HG03442 (cell line): ENCODE measurements at regions not wholly inside any gene's neighbourhood (a gene's known extent, or its start where the extent isn't known, plus 50 kb on each side); places are given as distances from the start of the nearest gene placed in this dataset.
A peak's percentile ranks its signal among the peaks of the same experiment; 100 is the strongest.
"Not testable (repeated sequence)": the region's sequence is repeated elsewhere in the genome, so short reads cannot be mapped to it uniquely, and the experiment has no call there.

ENCODE experiments used
- ATAC-seq: cut with Tn5 transposase; IDR thresholded peaks from one replicate; pipeline ENCODE4 v1.9.1; 2021; ENCODE audit warnings: mild to moderate bottlenecking, moderate library complexity; ENCODE audit not compliant: unreplicated experiment

DNA sequence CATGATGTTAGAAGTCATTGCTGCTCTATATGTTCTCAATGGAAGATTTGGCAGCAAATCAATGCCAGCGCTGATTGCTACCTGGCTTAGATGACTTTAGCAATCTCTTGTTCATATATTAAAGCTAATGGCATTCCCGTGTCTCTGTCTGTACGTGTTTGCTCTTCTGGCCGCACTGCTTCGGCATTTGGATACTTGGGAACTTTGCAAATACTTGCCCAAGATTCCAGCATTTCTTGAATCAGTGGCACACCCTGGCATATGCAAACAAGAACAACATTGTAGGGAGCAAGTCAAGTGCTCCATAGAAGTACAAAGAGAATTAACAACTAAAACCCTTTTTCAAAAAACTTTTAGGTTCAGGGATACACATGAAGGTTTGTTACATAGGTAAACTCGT, 128.9 kb upstream of the TMEM164 start:
- ATAC-seq, result no peak

DNA sequence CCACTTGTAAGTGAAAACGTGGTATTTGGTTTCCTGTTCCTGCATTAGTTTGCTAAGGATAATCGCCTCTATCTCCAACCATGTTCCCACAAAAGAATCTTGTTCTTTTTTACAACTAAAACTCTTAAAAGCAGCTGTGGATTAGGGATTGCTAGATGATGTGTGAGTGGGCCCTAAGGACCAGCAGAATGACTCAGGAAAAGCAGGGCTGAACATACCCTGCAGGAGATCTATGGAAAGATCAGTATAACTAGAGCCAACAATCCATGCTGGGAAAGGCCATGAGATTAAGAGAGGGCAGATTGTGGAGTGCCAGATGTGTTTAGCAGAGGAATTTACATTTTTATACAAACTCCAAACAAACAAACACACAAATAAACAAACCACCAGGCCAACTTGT, 128.4 kb upstream of the TMEM164 start:
- ATAC-seq, result no peak

DNA sequence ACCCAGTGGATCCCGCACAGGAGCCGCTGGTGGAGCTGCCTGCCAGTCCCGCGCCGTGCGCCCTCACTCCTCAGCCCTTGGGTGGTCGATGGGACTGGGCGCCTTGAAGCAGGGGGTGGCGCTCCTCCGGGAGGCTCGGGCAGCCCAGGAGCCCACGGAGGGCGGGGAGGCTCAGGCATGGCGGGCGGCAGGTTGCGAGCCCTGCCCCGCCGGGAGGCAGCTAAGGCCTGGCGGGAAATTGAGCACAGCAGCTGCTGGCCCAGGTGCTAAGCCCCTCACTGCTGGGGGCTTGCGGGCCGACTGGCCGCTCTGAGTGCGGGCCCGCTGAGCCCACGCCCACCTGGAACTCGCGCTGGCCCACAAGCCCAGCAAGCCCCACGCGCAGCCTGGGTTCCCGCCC, 127.1 kb upstream of the TMEM164 start:
- no peak for ATAC-seq

DNA sequence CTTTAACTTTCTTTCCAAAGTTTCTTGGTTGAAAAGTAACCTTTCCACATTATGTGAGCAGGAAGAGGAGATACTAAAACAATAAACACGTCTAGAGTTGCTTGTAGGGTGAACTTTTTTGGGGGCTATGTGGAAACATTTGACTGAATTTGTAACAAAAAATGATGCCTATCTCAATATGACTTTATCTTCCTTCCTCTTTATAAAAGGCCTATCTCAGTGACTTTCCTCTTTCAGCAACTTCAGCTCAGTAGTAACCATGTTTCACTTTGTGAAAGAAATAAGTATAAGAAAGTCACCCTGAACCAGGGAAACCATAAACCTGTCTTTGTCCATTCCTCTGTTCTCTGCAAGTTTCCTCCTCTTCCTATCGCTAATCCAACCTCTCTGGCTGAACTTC, 124.7 kb upstream of the TMEM164 start:
- ATAC-seq, result no peak

DNA sequence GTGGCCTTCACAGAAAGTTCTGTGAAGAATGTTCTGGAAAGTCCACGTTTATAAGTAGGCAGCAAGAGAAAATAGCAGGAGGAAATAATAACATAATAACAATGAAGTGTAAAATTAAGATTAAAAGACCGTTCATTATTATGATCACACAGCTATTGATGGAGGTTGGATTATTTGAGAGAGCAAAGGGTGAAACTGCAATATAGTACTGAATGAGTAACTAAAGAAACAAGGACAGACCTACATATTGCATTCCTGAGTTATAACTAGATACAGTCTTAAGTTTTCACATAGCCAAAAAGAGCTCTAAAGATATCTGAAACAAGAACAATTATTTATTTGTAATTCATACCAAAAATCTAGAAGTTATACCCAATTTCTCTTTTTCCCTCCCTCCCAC, 122.9 kb upstream of the TMEM164 start:
- no peak for ATAC-seq

DNA sequence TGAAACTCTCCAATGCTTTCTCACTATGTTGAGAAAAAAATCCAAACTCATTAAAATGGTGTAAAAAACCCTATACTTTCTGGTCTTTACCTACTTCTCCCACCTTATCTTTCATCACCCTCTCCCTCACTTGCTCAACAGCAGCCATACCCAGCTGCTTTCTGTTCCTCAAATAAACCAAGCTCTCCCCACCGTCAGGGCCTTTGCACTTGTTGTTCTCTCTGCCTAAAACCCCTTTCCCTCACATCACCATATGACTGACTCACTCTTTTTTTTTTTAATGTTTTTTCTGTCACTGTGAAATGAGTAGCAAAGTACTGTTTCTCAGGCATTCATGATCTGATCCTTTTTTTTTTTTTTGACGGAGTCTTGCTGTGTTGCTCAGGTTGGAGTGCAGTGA, 122.3 kb upstream of the TMEM164 start:
- ATAC-seq, result peak; percentile 96

DNA sequence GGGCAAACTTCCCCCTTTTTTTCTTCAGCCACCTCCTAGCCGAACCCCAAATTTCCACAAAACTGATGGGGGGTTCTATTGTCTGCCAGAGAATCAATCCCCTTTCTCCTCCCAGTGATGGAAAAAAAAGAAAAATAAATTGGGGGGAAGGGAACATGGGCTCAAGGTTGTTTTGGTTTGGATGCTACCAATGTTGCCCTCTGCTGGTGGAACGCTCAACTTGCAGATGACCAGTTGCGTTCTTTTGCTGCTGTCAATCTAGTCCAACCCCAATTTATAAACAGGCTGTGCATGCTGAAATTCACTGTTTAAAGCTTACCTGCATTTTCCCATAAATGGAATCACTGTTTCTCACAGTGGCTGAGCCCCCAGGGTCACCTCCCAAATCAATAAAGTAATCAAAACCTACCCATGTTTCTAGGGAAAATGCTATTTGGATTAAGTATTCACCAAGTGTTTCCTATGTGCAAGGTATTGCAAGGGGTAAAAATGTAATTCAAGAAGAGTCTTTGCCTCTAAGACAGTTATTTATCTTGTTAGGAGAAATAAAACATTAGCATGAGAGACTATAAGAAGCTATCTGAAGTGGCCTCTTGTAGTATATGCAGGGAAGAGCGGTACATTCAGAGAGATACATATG, 116.7 kb upstream of the TMEM164 start:
- ATAC-seq, result no peak

DNA sequence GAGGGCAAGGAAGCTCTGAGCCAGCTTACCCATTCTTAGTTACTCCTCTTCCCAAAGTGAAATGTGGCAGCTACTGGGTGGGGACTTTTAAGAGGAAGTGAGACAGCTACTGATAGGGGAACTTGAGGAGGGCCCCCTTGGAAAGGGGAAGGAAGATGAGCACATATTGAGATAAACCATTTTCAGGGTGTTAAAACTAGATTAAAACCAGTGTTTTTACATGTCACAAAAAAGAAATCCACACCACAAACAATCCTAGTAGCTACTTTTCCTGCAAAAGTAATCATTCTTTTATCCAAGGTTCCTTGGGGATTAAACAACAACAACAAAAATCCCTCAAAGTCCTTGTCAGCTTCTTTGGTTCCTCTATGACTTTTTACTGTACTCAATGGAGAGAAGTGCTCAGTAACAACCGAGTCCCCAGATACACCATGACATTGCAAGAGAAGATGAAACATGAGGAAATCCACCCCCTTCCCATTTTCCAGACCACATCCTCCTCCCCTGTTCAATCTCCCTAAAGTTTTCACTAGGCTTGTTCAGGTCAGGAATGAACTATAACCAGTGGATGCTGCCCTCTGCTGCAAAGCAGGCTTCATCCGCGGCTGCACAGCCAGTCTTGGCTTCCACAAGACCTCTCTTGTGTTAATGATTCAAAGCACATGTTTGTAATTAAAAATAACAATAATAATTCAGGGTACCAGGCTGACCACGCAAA, 113.5 kb upstream of the TMEM164 start:
- peak; percentile 57 for ATAC-seq

DNA sequence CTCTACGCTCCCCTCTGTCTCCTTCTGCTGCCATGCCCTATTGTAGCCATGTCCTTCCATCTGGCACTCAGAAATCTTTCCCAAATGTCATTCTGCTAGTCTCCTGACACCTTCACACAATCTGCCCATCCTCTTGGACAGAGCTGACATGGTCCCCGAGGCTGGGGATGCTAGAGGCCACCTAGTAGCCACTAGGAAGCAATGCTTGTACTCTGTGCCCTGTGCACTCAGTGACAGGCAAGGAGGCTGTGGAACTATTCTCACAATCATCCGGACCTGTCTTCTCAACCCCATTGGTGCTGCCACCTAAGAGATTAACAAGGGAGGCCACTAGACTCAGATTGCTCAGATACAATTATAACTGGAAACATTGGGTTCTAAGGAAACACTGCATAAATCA, 112.6 kb upstream of the TMEM164 start:
- ATAC-seq, result no peak

DNA sequence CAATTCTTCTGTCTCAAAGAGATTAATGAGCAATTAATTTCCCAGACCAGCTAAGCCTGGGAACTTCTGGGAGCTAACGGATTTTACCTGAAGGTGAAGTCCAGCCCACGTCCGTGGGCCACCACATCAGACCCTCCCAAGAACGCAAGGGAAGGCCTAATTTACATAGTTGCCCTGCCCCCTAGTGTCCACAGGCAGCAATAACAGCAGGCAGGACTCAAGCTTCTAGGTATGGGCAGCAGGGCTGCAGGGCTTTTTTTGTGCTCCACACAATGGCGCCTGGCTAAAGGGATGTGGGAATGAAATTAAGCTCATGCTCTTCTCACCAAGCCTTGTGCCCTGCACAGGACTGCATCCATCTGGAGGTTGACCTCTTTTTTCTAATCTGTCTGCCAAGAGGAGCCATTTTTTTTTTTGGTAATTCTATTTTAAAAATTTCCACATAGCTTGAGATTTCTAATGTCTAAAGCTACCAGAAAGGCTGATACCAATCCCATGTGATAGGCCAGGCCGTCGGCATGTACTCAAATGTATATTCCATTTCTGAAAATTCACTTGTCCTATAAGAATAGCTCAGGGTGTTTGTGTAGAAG, 111.9 kb upstream of the TMEM164 start:
- ATAC-seq, result peak; percentile 58

DNA sequence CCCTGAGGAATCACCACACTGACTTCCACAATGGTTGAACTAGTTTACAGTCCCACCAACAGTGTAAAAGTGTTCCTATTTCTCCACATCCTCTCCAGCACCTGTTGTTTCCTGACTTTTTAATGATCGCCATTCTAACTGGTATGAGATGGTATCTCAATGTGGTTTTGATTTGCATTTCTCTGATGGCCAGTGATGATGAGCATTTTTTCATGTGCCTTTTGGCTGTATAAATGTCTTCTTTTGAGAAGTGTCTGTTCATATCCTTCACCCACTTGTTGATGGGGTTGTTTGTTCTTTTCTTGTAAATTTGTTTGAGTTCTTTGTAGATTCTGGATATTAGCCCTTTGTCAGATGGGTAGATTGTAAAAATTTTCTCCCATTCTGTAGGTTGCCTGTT, 106.9 kb upstream of the TMEM164 start:
- ATAC-seq, result not testable (repeated sequence)

DNA sequence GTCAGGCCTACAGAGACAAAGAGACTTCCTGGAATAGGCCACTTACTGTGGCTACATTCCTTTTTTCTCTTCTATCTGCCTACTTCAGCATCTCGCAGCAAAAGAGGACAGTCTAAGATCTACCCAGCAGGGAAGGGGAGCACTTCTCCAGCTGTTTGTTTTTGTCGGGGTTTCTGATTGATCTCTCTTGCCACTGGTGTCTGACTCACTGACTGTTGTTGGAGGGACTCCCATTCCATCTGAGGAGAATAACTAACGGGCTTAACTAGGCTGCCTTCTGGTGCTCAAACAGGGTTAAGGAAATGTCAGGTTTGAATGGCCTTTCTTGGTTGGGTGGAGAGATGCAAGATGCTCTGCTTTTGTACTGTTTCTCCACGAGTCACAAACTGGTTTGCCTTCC, 100.2 kb upstream of the TMEM164 start:
- ATAC-seq, result no peak

DNA sequence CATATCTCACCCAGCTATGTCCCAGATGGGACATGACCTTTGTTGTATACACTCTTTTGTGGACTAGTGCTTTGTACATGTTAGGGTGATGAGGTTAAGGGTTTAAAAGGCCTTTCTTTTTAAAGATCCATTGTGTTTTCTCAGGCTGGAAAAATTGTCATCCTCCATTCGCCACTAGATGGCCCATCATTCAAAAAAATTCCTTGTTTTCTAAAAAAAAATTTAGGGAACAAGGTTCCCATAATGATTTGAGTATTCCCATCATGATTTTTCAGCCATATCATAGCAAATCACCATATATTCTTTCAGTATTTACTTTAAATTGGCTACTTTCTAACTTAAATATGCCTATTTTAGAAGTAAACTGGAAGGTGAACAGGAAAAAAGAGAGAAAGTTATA, 91.9 kb upstream of the TMEM164 start:
- no peak for ATAC-seq

DNA sequence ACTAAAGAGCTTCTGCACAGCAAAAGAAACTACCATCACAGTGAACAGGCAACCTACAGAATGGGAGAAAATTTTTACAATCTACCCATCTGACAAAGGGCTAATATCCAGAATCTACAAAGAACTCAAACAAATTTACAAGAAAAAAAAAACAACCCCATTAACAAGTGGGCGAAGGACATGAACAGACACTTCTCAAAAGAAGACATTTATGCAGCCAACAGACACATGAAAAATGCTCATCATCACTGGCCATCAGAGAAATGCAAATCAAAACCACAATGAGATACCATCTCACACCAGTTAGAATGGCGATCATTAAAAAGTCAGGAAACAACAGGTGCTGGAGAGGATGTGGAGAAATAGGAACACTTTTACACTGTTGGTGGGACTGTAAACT, 89.9 kb upstream of the TMEM164 start:
- ATAC-seq, result not testable (repeated sequence)

DNA sequence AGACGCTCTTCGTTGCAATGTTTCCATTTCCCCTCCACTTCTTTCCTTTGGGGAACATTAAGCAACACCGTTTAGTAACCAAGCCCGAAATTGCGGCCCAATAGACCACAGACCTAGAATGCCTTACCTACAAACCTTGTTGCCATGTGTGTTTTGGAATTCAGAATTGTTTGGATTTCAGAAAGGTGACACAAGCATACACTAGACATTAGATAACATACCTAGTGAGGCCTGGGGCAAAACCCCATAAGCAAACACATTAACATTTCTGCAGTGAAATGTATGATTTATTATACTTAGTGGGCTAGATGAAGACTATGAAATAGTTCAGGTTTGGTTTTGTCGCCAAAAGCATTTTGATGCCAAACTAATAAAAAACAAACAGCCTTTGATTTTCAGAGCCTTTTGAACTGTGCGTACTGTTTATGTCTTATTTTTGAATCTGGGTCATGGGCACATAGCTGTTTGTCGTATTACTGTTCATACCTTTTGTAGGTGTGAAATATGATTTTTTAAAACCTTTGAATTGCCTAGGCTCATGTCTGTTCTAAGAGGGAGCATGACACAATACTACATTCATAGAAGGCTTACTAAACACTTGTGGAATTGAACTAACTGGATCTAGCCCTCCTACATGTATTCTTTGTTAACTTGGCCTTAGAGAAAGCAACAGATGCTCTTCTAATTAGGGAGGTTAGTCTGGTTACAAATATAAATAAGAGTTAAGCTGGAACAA, 88.6 kb upstream of the TMEM164 start:
- no peak for ATAC-seq

DNA sequence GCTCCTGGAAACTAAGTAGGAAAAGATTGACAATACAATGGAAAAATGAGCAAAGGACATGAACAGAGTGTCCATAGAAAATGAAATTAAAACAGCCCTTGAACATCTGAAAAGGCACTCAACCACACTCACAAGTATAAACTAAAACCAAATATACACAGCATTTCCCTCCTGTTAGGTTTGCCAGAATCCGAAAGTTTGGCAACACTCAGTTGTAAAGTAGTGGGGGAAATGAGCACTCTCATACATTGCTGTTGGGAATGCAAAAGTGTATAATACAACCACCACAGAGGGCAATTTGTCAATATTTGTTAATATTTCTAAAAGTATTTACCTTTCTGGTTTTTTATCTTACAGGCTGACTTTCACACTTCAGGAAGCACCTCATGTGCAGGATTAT, 84.2 kb upstream of the TMEM164 start:
- ATAC-seq, result no peak

DNA sequence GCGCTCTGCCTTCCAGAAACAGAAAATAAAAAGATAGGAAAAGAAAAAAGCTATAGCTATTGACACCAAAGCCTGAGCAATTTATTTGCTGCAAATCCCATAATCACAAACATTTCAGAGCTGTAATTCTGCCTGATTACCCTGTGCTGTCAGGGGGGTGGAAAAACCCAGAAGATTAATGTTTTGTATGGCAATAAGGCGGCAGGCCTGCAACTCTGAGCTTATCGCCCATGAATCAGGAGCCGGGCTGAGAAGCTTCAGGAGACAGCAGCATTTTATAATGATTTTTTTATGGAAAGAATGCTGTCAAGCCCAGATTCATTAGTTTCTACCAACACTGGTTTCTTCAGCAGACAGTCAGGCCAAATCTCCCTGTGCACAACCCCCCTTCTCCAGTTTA, 82.6 kb upstream of the TMEM164 start:
- ATAC-seq, result no peak

DNA sequence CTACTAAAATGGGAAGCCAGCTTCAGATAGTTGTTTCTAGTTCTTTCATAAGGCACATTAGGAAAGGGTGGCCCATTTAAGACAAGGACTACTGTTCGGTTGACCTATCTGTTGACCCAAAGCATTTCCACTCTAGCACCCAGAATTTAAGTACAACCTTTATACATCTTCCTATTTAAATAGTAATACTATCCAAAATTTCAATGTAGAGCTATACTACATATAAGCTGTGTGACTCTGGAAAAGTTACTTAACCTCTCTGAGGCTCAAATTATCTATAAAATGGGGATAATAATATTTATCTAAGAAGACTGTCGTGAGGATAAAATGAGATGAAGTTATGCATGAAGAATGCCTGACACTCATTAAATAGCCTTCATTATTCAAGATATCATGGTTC, 82.0 kb upstream of the TMEM164 start:
- ATAC-seq, result no peak

DNA sequence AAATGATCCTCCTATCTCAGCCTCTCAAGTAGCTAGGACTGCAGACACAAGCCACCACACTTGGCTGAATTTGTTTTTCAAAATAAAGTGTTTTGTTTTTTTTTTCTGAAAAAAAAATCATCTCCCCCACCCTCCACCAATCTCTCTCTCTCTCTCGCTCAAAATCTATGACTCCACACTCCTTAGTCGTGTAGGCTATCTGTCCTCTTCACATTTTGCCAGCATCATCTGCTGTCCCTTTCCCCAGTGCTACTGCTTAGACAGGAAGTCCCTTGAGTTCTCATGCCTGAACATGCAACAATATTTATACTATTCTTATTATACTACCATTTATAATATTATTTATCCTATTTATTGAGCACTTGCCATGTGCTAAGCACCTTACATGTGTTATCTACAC, 80.7 kb upstream of the TMEM164 start:
- no peak for ATAC-seq

DNA sequence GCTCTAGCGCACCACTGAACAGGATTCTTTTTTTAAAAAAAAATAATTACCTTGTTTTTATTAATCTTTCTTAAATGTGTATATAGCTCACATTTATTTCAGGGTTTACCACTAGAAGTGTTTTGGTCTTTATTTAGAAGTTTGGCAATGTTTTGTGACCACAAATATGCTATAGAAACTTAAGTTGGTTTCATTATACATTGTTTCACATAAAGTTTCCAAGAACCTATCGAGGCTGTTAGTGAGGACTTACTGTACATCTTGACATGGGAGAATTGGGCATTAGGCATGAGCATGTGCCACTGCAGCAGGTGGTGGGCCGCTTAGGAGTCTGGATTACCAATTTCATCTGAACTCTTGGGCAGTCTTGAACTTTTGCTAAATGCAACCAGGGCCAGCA, 77.9 kb upstream of the TMEM164 start:
- ATAC-seq, result not testable (repeated sequence)

DNA sequence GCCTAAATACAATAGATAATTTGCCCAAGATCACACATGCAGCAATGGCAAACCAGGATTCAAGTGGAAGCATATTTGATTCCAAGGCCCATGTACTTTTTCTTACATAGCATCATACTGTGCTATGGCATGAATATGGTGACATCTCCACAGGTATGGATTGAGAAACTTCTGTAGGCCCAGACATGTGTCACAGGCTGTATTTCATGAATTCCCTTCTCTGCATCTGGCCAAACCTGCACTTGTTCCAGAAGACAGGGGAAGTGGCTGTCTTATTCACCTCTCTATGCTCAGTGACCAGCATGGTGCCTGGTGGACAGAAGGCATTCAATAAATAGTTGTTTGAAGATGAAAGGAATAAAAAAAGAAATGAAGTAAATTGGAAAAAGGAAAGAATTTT, 77.3 kb upstream of the TMEM164 start:
- no peak for ATAC-seq

DNA sequence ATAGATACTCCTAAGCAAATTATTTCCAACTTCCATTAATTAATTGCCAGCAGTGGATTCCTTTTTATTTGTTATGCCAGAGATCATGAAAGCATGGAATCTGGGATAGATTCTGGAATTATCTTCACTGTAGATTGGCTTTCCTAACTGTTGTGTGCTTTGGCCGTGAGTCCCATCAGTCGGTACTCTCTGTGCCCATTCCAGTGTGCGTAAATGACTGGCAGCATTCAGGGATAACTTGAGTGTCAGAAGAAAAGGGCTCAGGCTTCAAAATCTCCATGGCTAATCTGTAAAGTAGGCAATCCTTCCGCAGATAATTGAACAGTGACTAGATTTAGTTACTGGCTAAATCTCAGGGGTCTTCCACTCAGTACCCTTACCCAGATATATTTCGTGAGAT, 76.8 kb upstream of the TMEM164 start:
- ATAC-seq, result no peak
